CD4-positive, alpha-beta memory T cell (primary cell): ENCODE measurements at regions not wholly inside any gene's neighbourhood (a gene's known extent, or its start where the extent isn't known, plus 50 kb on each side); places are given as distances from the start of the nearest gene placed in this dataset.
"Not testable (repeated sequence)": the region's sequence is repeated elsewhere in the genome, so short reads cannot be mapped to it uniquely, and the experiment has no call there.

Experiments
- CTCF ChIA-PET: fragments of 350-600 bp; sonication (Branson Sonifier 250); formaldehyde crosslinking; loops from one replicate; lab custom pipeline; 2021; ENCODE audit warnings: inconsistent platforms; ENCODE audit not compliant: partially characterized antibody; lab: Charles Lee
- POLR2A ChIA-PET: fragments of 350-600 bp; sonication (Branson Sonifier 250); formaldehyde crosslinking; loops from one replicate; lab custom pipeline; 2021; ENCODE audit not compliant: partially characterized antibody; lab: Charles Lee
- DNase-seq, 5 donors: peaks; one replicate each; pipeline versions ENCODE4 v3.0.0 to v3.0.0-alpha.2; 2020 to 2022; ENCODE audit warnings: mixed read lengths in 1 of 5
- H3K27ac ChIP-seq: one replicate; pipeline ENCODE4 v1.7.0; 2013; ENCODE audit warnings: low read depth, low read length
- H3K27me3 ChIP-seq: 2 replicates; pipeline ENCODE4 v1.7.0; 2013; ENCODE audit warnings: mild to moderate bottlenecking, low read length, moderate library complexity; ENCODE audit not compliant: insufficient read depth
- H3K36me3 ChIP-seq: 2 replicates; pipeline ENCODE4 v1.7.0; 2013; ENCODE audit warnings: mild to moderate bottlenecking, low read length, moderate library complexity; ENCODE audit not compliant: insufficient read depth
- H3K4me1 ChIP-seq: 2 replicates; pipeline ENCODE4 v1.7.0; 2013; ENCODE audit warnings: mild to moderate bottlenecking, low read length, moderate library complexity; ENCODE audit not compliant: insufficient read depth
- H3K4me3 ChIP-seq, 2 donors: one replicate each; pipeline ENCODE4 v1.7.0; 2013; ENCODE audit warnings: low read length in 2 of 2, mild to moderate bottlenecking in 1 of 2
- H3K9me3 ChIP-seq, 2 donors: one replicate each; pipeline ENCODE4 v1.7.0; 2013; ENCODE audit warnings: low read length in 2 of 2, control low read depth in 1 of 2; ENCODE audit not compliant: control insufficient read depth in 1 of 2
- H3K27ac Mint-ChIP-seq, 7 donors: one replicate each; pipeline ENCODE4 v1.8.0; 2020 to 2021; ENCODE audit warnings: mixed read lengths in 7 of 7, mild to moderate bottlenecking in 6 of 7, inconsistent platforms in 3 of 7, moderate library complexity in 3 of 7
- H3K27me3 Mint-ChIP-seq, 2 donors: one replicate each; pipeline ENCODE4 v1.8.0; 2020 to 2021; ENCODE audit warnings: mixed read lengths in 2 of 2
- H3K36me3 Mint-ChIP-seq, 2 donors: one replicate each; pipeline ENCODE4 v1.8.0; 2020 to 2021; ENCODE audit warnings: mixed read lengths in 2 of 2, inconsistent platforms in 1 of 2, mild to moderate bottlenecking in 1 of 2
- H3K4me1 Mint-ChIP-seq, 4 donors: one replicate each; pipeline ENCODE4 v1.8.0; 2020 to 2021; ENCODE audit warnings: mixed read lengths in 4 of 4, mild to moderate bottlenecking in 1 of 4
- H3K4me3 Mint-ChIP-seq, 8 donors: one replicate each; pipeline ENCODE4 v1.8.0; 2020 to 2021; ENCODE audit warnings: mixed read lengths in 8 of 8, mild to moderate bottlenecking in 7 of 8, moderate library complexity in 6 of 8, inconsistent platforms in 3 of 8
- H3K9me3 Mint-ChIP-seq, 8 donors: one replicate each; pipeline ENCODE4 v1.8.0; 2020 to 2021; ENCODE audit warnings: mixed read lengths in 8 of 8, mild to moderate bottlenecking in 5 of 8, inconsistent platforms in 3 of 8, moderate library complexity in 1 of 8
- intact Hi-C: fragments of 100-400 bp; cut with micrococcal nuclease; formaldehyde crosslinking; loops from one replicate; pipeline ENCODE4 v1.15.1; 2023

- H3K27ac ChIP-seq, H3K27me3 ChIP-seq, H3K4me3 ChIP-seq, H3K27me3 Mint-ChIP-seq, H3K27ac Mint-ChIP-seq, H3K9me3 Mint-ChIP-seq, H3K36me3 ChIP-seq, intact Hi-C loops, H3K4me3 Mint-ChIP-seq, CTCF ChIA-PET, DNase-seq, POLR2A ChIA-PET, H3K4me1 Mint-ChIP-seq, H3K9me3 ChIP-seq, H3K36me3 Mint-ChIP-seq, H3K4me1 ChIP-seq: not testable (repeated sequence)
These were observed 228.1 kb upstream of the AKR1E2 start for GRCh38 chr10:4597898-4598297.

- Mint-ChIP-seq H3K9me3 (peaks cover 0 to 8% (median 4%) of the 10 kb centered on the region in 8 donors), H3K4me1 (no peaks in the 10 kb centered on the region), H3K36me3 (peaks cover 0 to 4% of the 10 kb centered on the region in 2 donors), H3K27ac (no peak overlapping the region), H3K27me3 (peaks cover 0 to 3% of the 10 kb centered on the region in 2 donors), H3K4me3 (no peak overlapping the region)
- intact Hi-C loops = no loop called here
- no peaks in the 10 kb centered on the region for H3K9me3 ChIP-seq
- H3K36me3 ChIP-seq = no peaks in the 10 kb centered on the region
- ChIA-PET CTCF (no interaction called here), POLR2A (no interaction called here)
- no peaks in the 10 kb centered on the region for H3K4me1 ChIP-seq
- H3K27ac ChIP-seq = no peak overlapping the region
- no peak for DNase-seq
- no peaks in the 10 kb centered on the region for H3K27me3 ChIP-seq
- no peak overlapping the region for H3K4me3 ChIP-seq
These were observed 229.1 kb upstream of the AKR1E2 start for GRCh38 chr10:4596951-4597350.

- ChIA-PET CTCF (no interaction called here), POLR2A (no interaction called here)
- Mint-ChIP-seq H3K9me3 (peaks cover 0 to 2% (median 0%) of the 10 kb centered on the region in 8 donors), H3K4me1 (no peaks in the 10 kb centered on the region), H3K27ac (no peak overlapping the region), H3K36me3 (no peaks in the 10 kb centered on the region), H3K4me3 (no peak overlapping the region), H3K27me3 (peaks cover 0 to 3% of the 10 kb centered on the region in 2 donors)
- intact Hi-C loops = no loop called here
- H3K4me3 ChIP-seq = no peak overlapping the region
- DNase-seq = no peak
- no peaks in the 10 kb centered on the region for H3K4me1 ChIP-seq
- H3K9me3 ChIP-seq = no peaks in the 10 kb centered on the region
- no peak overlapping the region for H3K27ac ChIP-seq
- H3K27me3 ChIP-seq = no peaks in the 10 kb centered on the region
- H3K36me3 ChIP-seq = no peaks in the 10 kb centered on the region
These were observed 230.2 kb upstream of the AKR1E2 start for GRCh38 chr10:4595719-4596319.

- ChIA-PET CTCF (no interaction called here), POLR2A (no interaction called here)
- DNase-seq = no peak
- Mint-ChIP-seq H3K4me3 (no peak overlapping the region), H3K36me3 (no peaks in the 10 kb centered on the region), H3K4me1 (no peaks in the 10 kb centered on the region), H3K27me3 (no peaks in the 10 kb centered on the region), H3K27ac (no peak overlapping the region), H3K9me3 (no peaks in the 10 kb centered on the region)
- no peaks in the 10 kb centered on the region for H3K4me1 ChIP-seq
- H3K4me3 ChIP-seq = no peak overlapping the region
- no peaks in the 10 kb centered on the region for H3K9me3 ChIP-seq
- no peak overlapping the region for H3K27ac ChIP-seq
- H3K27me3 ChIP-seq = no peaks in the 10 kb centered on the region
- H3K36me3 ChIP-seq = no peaks in the 10 kb centered on the region
- intact Hi-C loops = no loop called here
These were observed 235.2 kb upstream of the AKR1E2 start for GRCh38 chr10:4590807-4591206.

- Histone ChIP-seq H3K4me3 (no peak overlapping the region), H3K27me3 (no peaks in the 10 kb centered on the region), H3K27ac (no peak overlapping the region), H3K9me3 (no peaks in the 10 kb centered on the region), H3K36me3 (no peaks in the 10 kb centered on the region), H3K4me1 (no peaks in the 10 kb centered on the region)
- DNase-seq = no peak
- Mint-ChIP-seq H3K27ac (no peak overlapping the region), H3K9me3 (no peaks in the 10 kb centered on the region), H3K27me3 (no peaks in the 10 kb centered on the region), H3K4me3 (no peak overlapping the region), H3K4me1 (no peaks in the 10 kb centered on the region), H3K36me3 (no peaks in the 10 kb centered on the region)
- CTCF ChIA-PET = no interaction called here
- POLR2A ChIA-PET = no interaction called here
- intact Hi-C loops = no loop called here
These were observed 237.2 kb upstream of the AKR1E2 start for GRCh38 chr10:4588824-4589223.

- H3K9me3 ChIP-seq = no peaks in the 10 kb centered on the region
- no peak for DNase-seq
- Mint-ChIP-seq H3K27me3 (no peaks in the 10 kb centered on the region), H3K27ac (no peak overlapping the region), H3K36me3 (no peaks in the 10 kb centered on the region), H3K4me3 (no peak overlapping the region), H3K9me3 (no peaks in the 10 kb centered on the region), H3K4me1 (peaks cover 0 to 1% (median 0%) of the 10 kb centered on the region in 4 donors)
- H3K27ac ChIP-seq = no peak overlapping the region
- no peak overlapping the region for H3K4me3 ChIP-seq
- H3K27me3 ChIP-seq = no peaks in the 10 kb centered on the region
- intact Hi-C loops = no loop called here
- ChIA-PET CTCF (no interaction called here), POLR2A (no interaction called here)
- no peaks in the 10 kb centered on the region for H3K4me1 ChIP-seq
- no peaks in the 10 kb centered on the region for H3K36me3 ChIP-seq
These were observed 238.5 kb upstream of the AKR1E2 start for GRCh38 chr10:4587466-4587865.

- Mint-ChIP-seq H3K36me3 (no peaks in the 10 kb centered on the region), H3K27me3 (no peaks in the 10 kb centered on the region), H3K4me3 (no peak overlapping the region), H3K9me3 (no peaks in the 10 kb centered on the region), H3K27ac (no peak overlapping the region), H3K4me1 (peaks cover 0 to 1% (median 0%) of the 10 kb centered on the region in 4 donors)
- ChIA-PET POLR2A (no interaction called here), CTCF (no interaction called here)
- Histone ChIP-seq H3K4me3 (no peak overlapping the region), H3K36me3 (no peaks in the 10 kb centered on the region), H3K27ac (no peak overlapping the region), H3K4me1 (no peaks in the 10 kb centered on the region), H3K27me3 (no peaks in the 10 kb centered on the region), H3K9me3 (no peaks in the 10 kb centered on the region)
- DNase-seq = no peak
- intact Hi-C loops = no loop called here
These were observed 239.2 kb upstream of the AKR1E2 start for GRCh38 chr10:4586776-4587175.

GRCh38 chr10:4581929-4582328, 244.1 kb upstream of the AKR1E2 start:
- Mint-ChIP-seq H3K27ac (no peak overlapping the region), H3K36me3 (no peaks in the 10 kb centered on the region), H3K9me3 (no peaks in the 10 kb centered on the region), H3K4me3 (no peak overlapping the region), H3K4me1 (peaks cover 0 to 1% (median 0%) of the 10 kb centered on the region in 4 donors), H3K27me3 (peaks cover 0 to 2% of the 10 kb centered on the region in 2 donors)
- intact Hi-C loops = no loop called here
- DNase-seq = no peak
- ChIA-PET CTCF (no interaction called here), POLR2A (no interaction called here)
- Histone ChIP-seq H3K4me3 (no peak overlapping the region), H3K27ac (no peak overlapping the region), H3K27me3 (no peaks in the 10 kb centered on the region), H3K4me1 (no peaks in the 10 kb centered on the region), H3K36me3 (no peaks in the 10 kb centered on the region), H3K9me3 (no peaks in the 10 kb centered on the region)
